ENCODE measurements at regions not wholly inside any gene's neighbourhood (a gene's known extent, or its start where the extent isn't known, plus 50 kb on each side); places are given as distances from the start of the nearest gene placed in this dataset.

- no peak for TF ChIP-seq CTCF (IDR thresholded peaks at IDR 0.05)
- no peak for TF ChIP-seq POLR2A (IDR thresholded peaks at IDR 0.05)
- TF ChIP-seq EP300 (IDR thresholded peaks at IDR 0.05), result no peak
These were observed 1578.3 kb downstream of the OLFM4 start for GRCh38 chr13:54606944-54607343.

Measured in stomach (tissue), 4 donors.